Ecto neural progenitor cell (in vitro differentiated cells): ENCODE measurements at regions not wholly inside any gene's neighbourhood (a gene's known extent, or its start where the extent isn't known, plus 50 kb on each side); places are given as distances from the start of the nearest gene placed in this dataset.
"Not testable (repeated sequence)": the region's sequence is repeated elsewhere in the genome, so short reads cannot be mapped to it uniquely, and the experiment has no call there.

Experiments used
- DNase-seq: peaks from one replicate; pipeline ENCODE4 v3.0.0-alpha.2; 2018; ENCODE audit warnings: low spot score

DNA sequence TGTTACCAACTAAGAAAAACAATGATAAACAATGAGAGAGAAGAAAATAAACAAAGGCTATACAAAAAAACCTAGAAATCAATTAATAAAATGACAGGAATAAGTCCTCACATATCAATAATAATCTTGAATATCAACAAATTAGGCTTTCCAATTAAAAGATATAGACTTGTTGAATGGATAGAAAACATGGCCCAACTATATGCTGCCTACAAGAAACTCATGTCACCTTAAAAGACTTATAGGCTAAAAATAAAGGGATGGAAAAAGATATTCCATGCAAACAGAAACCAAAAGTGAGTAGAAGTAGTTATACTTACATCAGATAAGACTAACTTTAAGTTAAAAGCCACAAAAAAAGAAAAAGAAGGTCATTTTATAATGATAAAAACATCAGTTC, 183.9 kb downstream of the MYRFL start:
- no peak for DNase-seq

- no peak for DNase-seq
These were observed 186.3 kb downstream of the MYRFL start for GRCh38 chr12:70011353-70011752.

GRCh38 chr12:70013016-70013415, 188.0 kb downstream of the MYRFL start:
- not testable (repeated sequence) for DNase-seq

GRCh38 chr12:70028515-70028914, 203.5 kb downstream of the MYRFL start:
- no peak for DNase-seq

DNA sequence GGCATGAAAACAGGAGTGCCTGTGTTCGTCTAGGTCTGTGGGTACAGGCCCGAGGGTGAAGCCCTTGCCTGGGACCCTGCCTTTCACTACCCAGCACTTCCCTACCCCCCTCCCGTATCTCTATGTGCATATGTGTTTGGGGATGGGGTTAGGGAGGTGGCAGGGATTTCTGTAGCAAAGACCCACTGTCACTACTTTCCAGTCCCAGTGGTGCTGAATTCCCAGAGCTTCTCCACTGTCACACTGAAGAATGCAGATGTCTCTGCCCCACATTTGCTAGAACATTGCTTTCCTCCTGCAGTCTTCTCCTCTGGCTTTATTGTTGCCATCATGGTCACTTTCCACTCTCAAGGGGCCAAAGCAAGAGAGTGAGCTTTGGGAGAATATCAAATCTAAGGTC, 203.9 kb downstream of the MYRFL start:
- DNase-seq, result no peak

DNA sequence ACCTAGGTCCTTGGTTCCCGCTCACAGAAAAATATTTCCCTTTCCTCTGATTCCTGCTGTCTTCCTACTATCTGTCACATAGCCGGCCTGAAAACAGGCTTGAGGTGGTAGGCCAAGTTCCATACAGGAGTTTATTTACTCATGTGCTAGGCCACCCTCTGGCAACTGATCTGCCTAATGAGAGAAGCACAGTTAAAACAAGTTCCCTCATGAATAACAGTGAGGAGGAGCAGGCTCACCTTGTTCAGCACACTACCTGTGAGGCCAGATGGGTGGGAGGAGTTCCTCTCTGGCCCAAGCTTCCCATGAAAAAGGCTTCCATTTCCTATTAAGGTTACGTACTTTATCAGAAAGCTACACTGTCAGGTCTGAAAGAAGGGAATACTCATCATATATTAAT, 206.0 kb downstream of the MYRFL start:
- DNase-seq, result no peak

DNA sequence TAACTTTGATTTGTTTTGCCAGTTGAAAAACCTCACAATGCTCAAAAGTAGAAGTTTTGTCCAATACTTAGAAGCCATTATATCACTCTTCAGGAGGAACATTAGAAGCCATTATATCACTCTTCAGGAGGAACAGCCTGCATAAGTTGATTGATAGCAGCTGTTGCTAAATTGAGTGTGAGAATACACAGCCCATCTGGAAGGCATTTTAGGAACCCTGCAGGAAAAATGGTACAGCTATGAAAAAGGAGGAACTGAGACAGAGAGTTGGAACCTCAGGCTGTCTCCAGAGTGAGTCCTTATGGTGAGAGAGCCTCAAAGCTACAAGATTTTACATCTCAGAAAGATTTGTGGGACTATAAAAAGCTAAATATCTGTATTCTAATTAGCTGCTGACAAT, 207.0 kb downstream of the MYRFL start:
- DNase-seq, result no peak

- DNase-seq, result no peak
These were observed 208.3 kb downstream of the MYRFL start for GRCh38 chr12:70033310-70033709.

GRCh38 chr12:70040141-70040540, 203.1 kb upstream of the CNOT2 start:
- DNase-seq, result no peak

GRCh38 chr12:70042675-70043074, 200.6 kb upstream of the CNOT2 start:
- no peak for DNase-seq

DNA sequence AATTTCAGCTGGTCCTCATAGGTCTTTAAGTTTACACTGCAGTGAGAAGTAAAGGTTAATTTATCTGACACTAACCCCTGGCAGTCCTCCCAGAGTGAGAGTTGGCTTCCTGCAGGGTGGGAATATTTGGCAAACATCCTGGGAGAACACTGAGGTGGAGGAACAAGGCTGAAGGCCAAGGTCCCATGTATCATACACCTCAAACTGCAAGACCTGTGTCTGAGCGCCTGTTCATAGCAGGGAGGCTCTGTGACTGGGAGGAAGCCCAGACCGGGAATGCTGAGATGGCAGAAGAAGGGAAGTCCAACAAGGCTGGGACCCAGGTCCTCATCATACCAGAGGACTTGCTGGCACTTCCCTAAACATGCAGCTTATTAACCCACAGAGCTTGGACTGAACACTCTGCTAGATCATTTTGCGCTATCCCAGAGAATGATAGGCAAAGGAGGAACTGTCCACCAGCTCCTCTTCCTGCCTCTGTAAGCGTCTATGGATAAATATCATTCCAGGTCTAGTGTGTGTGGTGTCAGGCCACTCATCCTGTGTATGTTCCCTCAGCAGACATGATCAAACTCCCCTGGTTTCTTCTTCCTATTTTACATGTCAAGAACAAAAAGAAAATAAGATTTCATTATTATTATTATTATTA, 199.6 kb upstream of the CNOT2 start:
- DNase-seq, result no peak

DNA sequence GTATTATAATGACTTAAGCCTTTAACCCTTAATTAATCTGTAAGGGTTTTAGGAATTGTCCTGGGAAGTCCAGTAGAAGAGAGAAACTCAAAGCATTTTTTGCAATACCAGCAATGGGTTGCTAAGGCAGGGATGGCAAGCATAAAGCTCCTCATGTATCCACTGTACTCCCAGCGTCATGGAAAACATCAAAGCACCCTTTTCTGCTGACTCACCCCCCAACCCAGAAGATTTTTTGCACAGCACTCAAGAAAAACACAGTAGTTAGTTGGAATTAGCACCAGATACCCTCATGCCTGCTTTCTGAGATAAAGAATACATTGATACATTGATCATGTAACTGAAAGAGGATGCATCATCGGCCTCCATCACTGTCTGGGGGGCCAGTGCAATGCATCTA, 199.1 kb upstream of the CNOT2 start:
- DNase-seq, result no peak

DNA sequence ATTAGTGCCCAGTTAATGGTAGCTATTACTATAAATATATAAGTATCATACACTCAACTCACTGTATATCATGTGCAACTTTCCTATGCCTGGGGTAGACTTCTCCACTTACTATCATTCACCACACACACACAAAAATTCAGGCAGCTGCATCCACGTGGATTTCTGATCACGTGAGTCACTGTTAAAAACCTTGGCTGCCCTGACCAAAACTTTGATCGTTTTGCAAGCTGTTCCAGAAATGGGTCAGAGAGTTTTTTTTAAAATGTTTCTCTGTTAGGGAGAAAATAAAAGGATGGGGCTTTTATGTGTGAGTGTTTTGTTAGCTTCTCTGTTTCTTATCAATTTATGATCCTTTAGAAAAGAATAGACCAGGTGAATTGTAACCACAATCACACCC, 198.2 kb upstream of the CNOT2 start:
- no peak for DNase-seq

- DNase-seq, result no peak
These were observed 197.7 kb upstream of the CNOT2 start for GRCh38 chr12:70045514-70045913.

DNA sequence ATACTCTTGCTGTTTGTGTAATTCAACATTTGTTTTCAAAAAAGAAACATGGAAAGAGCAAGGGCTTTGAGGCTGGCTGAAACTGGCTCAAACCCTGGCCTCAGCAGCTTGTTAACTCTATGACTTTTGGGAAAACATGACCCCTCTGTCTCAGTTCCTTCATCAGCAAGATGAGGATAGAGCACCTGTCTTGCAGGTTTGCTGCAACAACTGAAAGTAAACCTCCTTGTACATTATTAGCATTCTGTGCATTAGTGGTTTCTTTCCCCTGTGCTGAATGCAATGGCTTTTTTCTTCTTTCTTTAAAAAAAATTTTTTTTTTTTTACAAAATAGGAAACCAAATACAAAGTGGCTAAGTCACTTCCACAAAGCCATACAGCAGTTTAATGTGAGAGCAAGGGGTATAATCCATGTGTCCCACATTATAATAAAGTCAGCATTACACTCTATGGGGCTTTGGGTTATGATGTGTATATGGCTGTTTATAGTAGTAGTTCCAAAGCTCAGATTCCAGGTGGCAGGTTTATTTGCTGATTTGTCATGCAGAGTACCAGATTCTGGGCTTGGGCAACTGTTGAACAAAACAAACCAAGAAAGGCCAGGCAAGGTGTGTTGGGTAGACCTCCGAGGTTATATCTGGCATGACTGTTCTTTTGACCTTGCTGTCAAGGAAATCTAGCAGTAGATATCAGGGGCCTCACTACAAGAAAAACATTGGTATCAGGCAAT, 194.5 kb upstream of the CNOT2 start:
- DNase-seq, result no peak

GRCh38 chr12:70049596-70050360, 193.5 kb upstream of the CNOT2 start:
- no peak for DNase-seq

DNA sequence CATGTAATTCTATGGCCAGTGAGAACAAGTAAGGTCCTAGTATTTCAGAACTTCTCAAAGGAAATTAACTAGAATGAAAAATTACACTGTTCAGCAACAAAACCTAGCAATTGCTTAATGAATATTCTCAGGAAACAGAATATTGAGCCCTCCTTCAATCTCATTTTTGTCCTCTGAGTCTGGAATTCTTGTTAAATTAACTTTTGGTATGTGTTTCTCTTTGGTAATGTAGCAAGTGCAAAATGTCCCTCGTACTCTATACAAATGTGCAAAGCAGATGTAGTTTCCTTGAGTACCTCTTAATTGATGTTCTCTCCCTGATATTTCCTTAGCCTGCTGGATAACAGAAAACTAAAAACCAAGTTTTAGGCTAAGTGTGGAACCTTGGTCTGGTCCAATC, 190.8 kb upstream of the CNOT2 start:
- no peak for DNase-seq

DNA sequence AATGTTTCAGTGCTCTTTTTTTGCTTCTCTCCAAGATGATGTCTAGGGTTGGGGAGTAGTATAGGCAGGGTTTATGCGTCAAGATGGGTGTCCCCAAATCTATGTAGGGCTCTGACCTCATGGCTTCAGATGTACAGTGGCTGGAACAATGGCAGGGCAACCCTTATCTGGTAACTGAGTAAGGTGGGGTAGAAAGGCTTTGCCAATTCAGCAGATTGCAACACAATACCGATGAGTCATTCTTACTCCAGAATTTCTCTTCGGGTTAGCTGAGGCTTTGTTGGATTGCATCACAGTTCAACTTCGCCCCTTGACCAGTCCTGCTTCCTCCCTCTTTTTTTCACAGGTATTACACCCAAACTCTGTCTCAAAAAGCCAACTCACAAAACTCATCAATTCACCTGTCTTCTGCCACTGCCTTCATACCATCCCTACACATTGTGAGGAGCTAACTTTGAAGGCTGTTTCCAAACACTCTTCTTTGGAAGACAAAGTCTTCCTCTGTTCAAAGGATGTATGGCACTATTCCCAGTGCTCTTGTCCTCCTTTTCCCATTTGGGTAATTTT, 190.2 kb upstream of the CNOT2 start:
- no peak for DNase-seq

DNA sequence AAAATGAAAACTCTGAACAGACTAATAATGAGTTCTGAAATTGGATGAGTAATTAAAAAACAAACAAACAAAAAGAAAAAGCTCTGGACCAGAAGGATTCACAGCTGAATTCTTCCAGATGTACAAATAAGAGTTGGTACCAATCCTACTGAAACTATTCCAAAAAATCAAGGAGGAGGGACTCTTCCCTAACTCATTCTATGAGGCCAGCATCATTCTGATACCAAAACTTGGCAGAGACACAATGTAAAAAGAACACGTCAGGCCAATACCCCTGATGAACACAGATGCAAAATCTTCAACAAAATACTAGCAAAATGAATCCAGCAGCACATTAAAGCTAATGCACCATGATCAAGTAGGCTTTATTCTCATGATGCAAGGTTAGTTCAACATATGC, 183.9 kb upstream of the CNOT2 start:
- DNase-seq, result no peak

DNA sequence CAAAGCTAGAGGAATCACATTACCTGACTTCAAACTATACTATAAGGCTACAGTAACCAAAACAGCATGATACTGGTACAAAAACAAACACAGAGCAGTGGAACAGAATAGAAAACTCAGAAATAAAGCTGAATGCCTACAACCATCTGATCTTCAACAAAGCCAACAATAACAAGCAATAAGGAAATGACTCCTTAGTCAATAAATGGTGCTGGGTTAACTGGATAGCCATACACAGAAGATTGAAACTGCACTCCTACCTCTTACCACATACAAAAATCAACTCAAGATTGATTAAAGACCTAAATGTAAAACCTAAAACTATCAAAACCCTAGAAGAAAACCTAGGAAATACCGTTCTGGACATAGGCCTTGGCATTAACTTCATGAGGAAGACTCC, 182.6 kb upstream of the CNOT2 start:
- DNase-seq, result no peak

GRCh38 chr12:70068743-70069142, 174.5 kb upstream of the CNOT2 start:
- no peak for DNase-seq

DNA sequence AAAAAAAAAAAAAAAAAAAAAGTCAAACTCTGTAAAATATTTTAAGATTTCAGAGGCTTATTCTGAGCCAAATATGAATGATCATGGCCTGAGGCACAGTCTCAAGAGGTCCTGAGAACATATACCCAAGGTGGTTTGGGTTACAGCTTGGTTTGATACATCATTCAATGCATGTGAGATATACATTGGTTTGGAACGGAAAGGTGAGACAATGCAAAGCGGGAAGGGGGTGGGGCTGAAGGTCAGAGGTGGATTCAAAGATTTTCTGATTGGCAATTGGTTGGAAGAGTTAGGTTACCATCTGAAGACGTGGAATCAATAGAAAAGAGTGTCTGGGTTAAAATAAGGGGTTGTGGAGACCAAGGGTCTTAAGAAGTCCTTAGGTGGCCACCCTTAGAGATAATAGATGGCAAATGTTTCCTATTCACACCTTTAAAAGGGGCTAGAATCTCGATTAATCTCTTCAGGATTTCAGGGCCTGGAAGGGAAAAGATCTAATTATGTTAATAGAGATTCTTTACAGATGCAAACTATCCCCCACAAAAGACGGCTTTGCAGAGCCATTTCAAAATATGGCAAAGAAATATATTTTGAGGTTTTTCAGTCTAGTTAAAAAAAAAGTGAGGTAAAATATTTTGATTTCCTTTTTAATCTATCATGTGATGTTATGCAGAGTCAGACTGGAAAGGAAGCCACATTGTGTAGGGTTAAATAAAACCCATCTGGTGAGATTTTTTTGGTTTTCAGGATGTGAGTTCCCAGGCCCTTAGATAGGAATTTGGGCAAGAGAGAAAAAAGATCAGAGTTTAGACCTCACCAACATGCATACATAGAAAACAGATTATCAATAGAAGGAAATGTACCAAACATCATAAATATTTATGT, 173.8 kb upstream of the CNOT2 start:
- no peak for DNase-seq
